Spleen (tissue), 7 donors: ENCODE measurements at regions not wholly inside any gene's neighbourhood (a gene's known extent, or its start where the extent isn't known, plus 50 kb on each side); places are given as distances from the start of the nearest gene placed in this dataset.

ENCODE experiments used
- POLR2A ChIP-seq, 3 donors: fragments of 450-650 bp; IDR thresholded peaks; one replicate each; pipeline ENCODE4 v1.5.1; 2017; ENCODE audit warnings: antibody characterized with exemption in 3 of 3, mild to moderate bottlenecking in 1 of 3
- TF ChIP-seq, protein P1 (sequence below), 11 experiments: fragments of 200-600 bp in 7 of 11; fragments of 450-650 bp in 4 of 11; sonication (generic) in 4 of 11; IDR thresholded peaks in 8 of 11; conservative IDR thresholded peaks in 3 of 11; 1 replicate in 7 of 11; 2 replicates in 4 of 11; pipeline versions ENCODE4 v1.4.0 to v1.8.0; 2016 to 2021; ENCODE audit warnings: antibody characterized with exemption in 11 of 11, inconsistent platforms in 4 of 11, mild to moderate bottlenecking in 1 of 11
- donor health status: DM: no; HTN: no; CAD: no; lungs with moderate emphysema.
- donor health status: DM: no; HTN: no; CAD: no.
- donor health status: DM: no; HTN: no; CAD: no.

GRCh38 chr16:27717726-27718125, 167.8 kb downstream of the KATNIP start:
- TF ChIP-seq, protein P1, sequence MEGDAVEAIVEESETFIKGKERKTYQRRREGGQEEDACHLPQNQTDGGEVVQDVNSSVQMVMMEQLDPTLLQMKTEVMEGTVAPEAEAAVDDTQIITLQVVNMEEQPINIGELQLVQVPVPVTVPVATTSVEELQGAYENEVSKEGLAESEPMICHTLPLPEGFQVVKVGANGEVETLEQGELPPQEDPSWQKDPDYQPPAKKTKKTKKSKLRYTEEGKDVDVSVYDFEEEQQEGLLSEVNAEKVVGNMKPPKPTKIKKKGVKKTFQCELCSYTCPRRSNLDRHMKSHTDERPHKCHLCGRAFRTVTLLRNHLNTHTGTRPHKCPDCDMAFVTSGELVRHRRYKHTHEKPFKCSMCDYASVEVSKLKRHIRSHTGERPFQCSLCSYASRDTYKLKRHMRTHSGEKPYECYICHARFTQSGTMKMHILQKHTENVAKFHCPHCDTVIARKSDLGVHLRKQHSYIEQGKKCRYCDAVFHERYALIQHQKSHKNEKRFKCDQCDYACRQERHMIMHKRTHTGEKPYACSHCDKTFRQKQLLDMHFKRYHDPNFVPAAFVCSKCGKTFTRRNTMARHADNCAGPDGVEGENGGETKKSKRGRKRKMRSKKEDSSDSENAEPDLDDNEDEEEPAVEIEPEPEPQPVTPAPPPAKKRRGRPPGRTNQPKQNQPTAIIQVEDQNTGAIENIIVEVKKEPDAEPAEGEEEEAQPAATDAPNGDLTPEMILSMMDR (IDR thresholded peaks at IDR 0.05 in 8 of 11, conservative IDR thresholded peaks at IDR 0.05 in 3 of 11): no peak
- TF ChIP-seq POLR2A (IDR thresholded peaks at IDR 0.05): no peak
